GM21381 (cell line): ENCODE measurements at regions not wholly inside any gene's neighbourhood (a gene's known extent, or its start where the extent isn't known, plus 50 kb on each side); places are given as distances from the start of the nearest gene placed in this dataset.
"Not testable (repeated sequence)": the region's sequence is repeated elsewhere in the genome, so short reads cannot be mapped to it uniquely, and the experiment has no call there.

Experiments used
- ATAC-seq: cut with Tn5 transposase; IDR thresholded peaks from one replicate; pipeline ENCODE4 v1.9.1; 2021; ENCODE audit warnings: mild to moderate bottlenecking, moderate library complexity; ENCODE audit not compliant: unreplicated experiment

DNA sequence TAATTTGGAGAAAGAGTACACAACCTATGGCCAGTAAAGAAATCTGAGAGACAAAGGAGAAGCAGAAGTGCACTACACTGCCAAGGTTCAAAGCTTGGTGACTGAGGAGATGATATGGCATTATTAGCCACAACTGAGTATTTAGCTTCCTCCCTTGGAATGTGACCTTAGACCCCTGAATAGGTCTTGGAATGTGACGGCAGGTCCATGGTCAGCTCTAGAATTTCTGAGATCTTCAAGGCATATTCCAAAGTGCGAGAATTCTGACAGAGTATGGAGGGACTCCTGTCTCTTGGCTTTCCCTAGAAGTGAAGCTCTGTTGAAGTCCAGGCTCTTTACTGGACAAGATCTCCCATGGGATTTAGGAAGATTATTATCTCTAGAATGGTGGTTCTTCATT, 130.0 kb upstream of the FN1 start:
- ATAC-seq = no peak

DNA sequence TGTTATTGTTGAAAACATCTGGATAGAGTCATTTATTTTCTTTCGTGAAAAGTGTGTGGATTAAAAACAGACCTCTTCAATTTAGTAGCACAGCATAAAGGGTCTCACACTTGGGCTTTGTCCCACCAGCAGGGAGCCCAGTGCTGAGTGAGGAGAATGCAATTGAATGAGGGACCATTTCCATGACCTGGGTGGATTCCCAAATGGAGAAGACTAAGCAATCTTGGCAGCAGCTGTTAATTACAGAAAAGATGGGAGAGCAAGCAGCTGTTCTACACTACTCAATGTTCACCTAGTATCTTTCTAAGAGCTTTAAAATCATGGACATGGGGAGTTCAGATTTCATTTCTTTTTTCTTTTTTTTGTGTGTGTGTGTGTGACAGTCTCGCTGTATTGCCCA, 121.8 kb upstream of the FN1 start:
- ATAC-seq = no peak

- no peak for ATAC-seq
Observed at GRCh38 chr2:215556979-215557378, 121.1 kb upstream of the FN1 start.

DNA sequence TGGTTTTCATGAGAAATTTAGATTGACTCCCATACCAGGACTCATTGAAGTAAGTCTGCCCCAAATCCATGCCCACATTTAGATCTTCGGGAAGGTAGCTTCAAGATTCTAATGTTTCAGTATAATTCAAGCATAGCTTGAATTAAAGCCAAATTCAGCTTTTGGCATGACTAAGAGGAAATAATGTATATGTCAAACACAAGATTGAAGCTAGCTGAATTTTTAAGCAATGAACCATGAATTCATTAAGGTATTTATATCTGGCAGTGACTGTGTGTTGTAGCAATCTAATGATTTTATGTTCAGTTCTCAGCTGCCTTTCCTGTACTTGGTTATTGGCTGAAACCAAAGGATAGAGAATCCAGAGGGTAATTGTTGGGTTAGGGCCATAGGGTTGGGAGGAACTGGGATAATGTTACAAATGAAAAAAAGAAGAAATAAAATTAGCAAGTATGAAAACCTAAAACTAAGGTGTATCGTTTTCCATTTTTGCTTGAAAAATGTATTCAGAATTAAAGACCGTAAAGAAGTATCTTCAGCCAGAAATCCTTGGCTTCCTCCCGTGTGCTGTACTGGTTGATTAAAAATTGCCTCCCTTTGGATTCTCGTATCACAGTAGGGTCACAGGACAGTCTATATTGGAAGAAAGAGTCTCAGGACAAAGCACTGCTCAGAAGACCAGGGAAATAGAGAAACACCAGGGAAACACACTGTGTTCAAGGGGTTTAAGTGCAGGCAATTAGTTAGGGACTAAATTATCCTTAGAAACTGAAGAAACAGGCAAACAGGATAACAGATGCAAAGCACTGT, 119.0 kb upstream of the FN1 start:
- no peak for ATAC-seq

GRCh38 chr2:215553946-215554345, 118.1 kb upstream of the FN1 start:
- ATAC-seq = no peak

GRCh38 chr2:215552144-215552580, 116.3 kb upstream of the FN1 start:
- no peak for ATAC-seq

- no peak for ATAC-seq
Observed at GRCh38 chr2:215550331-215550730, 114.5 kb upstream of the FN1 start.

GRCh38 chr2:215548714-215549113, 112.8 kb upstream of the FN1 start:
- ATAC-seq = no peak

DNA sequence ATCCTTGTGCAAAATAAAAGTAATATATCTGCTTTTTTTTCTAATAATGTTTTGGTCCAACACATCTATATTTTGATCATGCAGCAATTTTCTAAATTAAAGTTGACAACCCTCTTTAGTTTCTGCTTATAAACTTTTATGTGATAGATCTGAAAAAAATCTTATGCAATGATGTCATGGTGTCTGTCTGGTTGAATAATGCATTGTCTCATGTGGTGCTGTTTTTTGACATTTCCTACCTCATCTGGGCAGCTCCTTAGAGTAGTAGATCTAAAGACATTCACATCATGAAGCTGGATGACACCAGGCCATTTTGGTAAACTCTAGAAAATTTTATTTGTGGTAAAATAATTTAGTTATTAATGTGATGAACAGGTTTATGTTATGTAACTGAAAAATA, 106.8 kb upstream of the FN1 start:
- ATAC-seq = no peak

GRCh38 chr2:215540658-215541057, 104.8 kb upstream of the FN1 start:
- ATAC-seq = no peak

GRCh38 chr2:215537611-215538010, 101.7 kb upstream of the FN1 start:
- no peak for ATAC-seq

DNA sequence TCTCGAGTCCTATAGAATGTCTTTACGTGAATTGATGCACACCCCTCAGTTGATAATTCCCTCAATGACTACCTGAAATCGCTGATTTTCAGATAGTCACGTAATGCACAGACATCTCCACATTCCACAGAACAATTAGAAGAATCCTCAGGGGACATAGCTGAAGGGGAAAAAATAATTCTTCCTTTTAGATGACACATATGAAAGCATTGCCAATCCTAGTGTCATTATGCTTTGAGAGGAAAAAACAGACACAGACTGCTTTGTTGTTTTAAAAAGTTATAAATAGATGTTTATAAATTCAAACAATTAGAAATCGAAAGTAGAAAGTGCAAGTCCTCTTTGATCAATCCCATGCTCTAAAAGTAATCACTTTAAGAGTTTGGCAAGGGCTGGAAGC, 100.6 kb upstream of the FN1 start:
- ATAC-seq = no peak

GRCh38 chr2:215535741-215536140, 99.9 kb upstream of the FN1 start:
- ATAC-seq = no peak

DNA sequence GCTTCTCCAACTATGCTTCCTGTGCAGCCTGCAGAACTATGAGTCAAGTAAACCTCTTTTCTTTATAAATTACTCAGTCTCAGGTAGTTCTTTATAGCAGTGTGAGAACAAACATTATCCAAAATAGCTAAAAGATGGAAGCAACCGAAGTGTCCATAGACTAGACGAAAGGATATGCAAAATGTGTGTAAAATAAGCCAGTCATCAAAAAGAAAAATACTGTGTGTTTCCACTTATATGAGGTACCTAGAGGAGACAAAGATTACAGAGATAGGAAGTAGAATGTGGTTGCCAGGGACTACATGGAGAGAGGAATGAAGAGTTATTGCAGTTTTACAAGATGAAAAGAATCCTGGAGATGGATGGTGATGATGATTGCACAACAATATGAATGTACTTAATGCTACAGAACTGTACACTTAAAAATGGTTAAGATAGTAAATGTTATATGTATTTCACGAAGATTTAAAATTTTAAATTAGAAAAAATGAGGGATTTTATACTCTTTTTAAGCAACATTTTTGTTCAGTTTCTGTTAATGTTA, 99.3 kb upstream of the FN1 start:
- ATAC-seq = no peak

- not testable (repeated sequence) for ATAC-seq
Observed at GRCh38 chr2:215533716-215534115, 97.8 kb upstream of the FN1 start.

- ATAC-seq = no peak
Observed at GRCh38 chr2:215532844-215533243, 97.0 kb upstream of the FN1 start.

DNA sequence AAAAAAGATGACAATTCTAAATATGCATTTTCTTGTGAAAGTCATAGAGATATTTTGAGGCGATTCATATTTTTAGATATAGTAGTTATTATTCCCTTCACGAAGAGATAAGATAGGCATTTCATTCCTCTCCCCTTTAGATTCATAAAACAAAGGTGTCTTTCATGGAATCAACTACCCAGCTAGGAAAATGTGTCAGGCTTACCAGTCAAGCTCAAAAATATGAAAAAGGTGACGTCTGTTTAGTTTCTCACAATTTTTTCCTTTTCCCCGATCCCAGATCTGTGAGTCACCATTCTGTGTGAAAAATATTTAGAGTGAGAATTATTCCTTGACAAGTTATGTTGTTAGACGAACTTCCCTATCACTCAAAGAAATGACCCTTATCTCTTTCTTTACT, 95.4 kb upstream of the FN1 start:
- ATAC-seq = no peak

- no peak for ATAC-seq
Observed at GRCh38 chr2:215530191-215530968, 94.5 kb upstream of the FN1 start.

- ATAC-seq = no peak
Observed at GRCh38 chr2:215529271-215529670, 93.4 kb upstream of the FN1 start.

DNA sequence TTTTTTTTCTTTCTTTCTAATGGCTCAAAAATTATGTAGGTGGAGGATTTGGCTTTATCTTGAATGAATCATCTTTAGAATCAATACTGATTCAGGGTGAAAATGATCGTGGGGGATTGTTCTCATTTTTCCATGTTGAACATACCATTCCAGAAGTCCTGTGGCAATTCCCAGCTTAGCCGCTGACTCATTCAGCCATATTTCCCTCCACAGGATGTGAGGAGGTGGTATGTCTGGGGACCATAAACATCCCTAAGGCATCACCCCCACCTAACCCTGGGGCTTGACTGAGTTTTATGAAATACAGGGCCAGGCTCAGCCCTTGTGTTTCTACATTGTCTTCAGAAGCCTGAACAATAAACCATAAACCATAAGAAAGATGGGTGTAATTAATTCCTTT, 92.7 kb upstream of the FN1 start:
- no peak for ATAC-seq

DNA sequence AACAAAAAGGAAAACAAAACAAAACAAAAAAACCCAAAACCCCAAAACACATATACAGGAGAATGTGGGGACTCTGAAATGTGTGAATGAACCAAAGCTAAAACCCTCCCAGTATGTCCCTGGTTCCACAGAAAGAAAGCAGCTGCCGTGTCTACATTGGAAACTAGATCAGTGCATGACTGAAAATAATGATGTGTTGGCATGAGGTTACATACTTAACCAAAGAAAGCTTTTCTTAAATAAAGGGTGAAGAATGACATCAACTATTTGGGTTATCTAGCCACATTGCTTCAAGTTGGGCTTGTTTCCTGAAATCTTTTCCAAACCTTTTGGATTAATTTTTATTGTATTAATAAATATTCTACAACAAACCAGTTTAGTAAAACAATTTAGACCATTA, 91.9 kb upstream of the FN1 start:
- ATAC-seq = no peak

- ATAC-seq = no peak
Observed at GRCh38 chr2:215526341-215526740, 90.5 kb upstream of the FN1 start.
